Skeletal muscle tissue (tissue), 3 donors: ENCODE measurements at regions not wholly inside any gene's neighbourhood (a gene's known extent, or its start where the extent isn't known, plus 50 kb on each side); places are given as distances from the start of the nearest gene placed in this dataset.
A peak's percentile ranks its signal among the peaks of the same experiment; 100 is the strongest.

Experiments used
- H3K27ac ChIP-seq: one replicate; pipeline ENCODE4 v1.7.0; 2013; ENCODE audit warnings: mild to moderate bottlenecking, low read depth, low read length, inconsistent platforms
- H3K27me3 ChIP-seq, 3 donors: one replicate each; pipeline ENCODE4 v1.7.0; 2013; ENCODE audit warnings: low read length in 3 of 3; ENCODE audit not compliant: control insufficient read depth in 3 of 3, insufficient read depth in 3 of 3
- H3K36me3 ChIP-seq, 3 donors: one replicate each; pipeline ENCODE4 v1.7.0; 2013; ENCODE audit warnings: low read length in 3 of 3; ENCODE audit not compliant: control insufficient read depth in 3 of 3, insufficient read depth in 3 of 3
- H3K4me1 ChIP-seq, 3 donors: one replicate each; pipeline ENCODE4 v1.7.0; 2013; ENCODE audit warnings: low read length in 3 of 3, mild to moderate bottlenecking in 3 of 3; ENCODE audit not compliant: control insufficient read depth in 3 of 3, insufficient read depth in 3 of 3
- H3K4me3 ChIP-seq, 3 donors: one replicate each; pipeline ENCODE4 v1.7.0; 2013; ENCODE audit warnings: low read length in 3 of 3
- H3K9ac ChIP-seq, 3 donors: one replicate each; pipeline ENCODE4 v1.7.0; 2013; ENCODE audit warnings: low read length in 3 of 3, mild to moderate bottlenecking in 3 of 3, moderate library complexity in 2 of 3, low read depth in 1 of 3
- H3K9me3 ChIP-seq, 3 donors: one replicate each; pipeline ENCODE4 v1.7.0; 2013; ENCODE audit warnings: low read length in 3 of 3; ENCODE audit not compliant: control insufficient read depth in 3 of 3
- donor health status: Osteomylitis.

DNA sequence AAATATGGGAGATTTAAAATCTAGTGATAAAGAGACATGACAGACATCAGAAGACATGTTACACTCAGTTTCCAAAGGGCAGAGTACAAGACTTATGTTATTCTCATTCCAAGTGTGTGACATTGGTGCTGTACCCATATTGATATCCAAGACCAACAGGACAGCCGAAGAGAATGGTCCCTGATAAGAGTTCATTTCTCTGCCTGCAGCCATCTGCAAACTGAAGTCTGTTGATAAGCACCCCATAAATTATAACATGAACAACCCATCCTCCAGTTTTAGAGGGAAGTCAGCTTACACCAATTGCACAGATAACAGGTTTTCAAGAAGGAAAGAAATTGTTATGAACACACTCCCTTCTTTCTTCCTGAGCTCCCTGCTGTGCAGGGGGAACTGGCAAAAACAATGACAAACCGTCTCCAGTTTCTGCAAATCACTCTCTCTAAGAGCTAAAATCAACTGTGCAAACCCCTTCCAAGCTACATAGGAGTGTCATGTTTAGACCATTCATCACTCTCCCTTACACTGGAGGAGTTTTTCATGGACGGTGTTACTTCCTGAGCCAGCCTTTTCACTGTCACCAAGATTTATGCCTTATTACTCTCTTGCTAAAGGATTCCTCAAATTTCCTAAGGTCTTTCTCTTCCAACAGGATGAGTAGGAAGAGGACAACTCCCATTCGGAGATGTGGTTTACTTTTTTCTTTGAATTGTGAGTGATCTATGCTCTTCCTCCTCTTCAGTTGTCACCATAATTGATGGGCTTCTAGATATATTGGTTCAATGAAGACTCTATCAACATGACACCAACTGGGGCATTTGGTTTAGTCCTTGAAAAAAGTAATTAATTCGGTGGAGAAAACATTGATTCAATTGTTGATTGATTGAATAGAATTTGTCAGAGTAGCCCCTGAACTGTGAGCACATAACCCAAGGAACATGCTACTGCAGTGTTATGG is 80.3 kb upstream of the FAM171A1 start:
- peaks cover 0 to 20% (median 3%) of the 10 kb centered on the region in 3 donors for H3K27me3 ChIP-seq
- H3K9ac ChIP-seq = no peak overlapping the region
- H3K27ac ChIP-seq = no peak overlapping the region
- H3K4me3 ChIP-seq = no peak overlapping the region
- H3K9me3 ChIP-seq = no peaks in the 10 kb centered on the region
- no peaks in the 10 kb centered on the region for H3K36me3 ChIP-seq
- H3K4me1 ChIP-seq = no peaks in the 10 kb centered on the region

DNA sequence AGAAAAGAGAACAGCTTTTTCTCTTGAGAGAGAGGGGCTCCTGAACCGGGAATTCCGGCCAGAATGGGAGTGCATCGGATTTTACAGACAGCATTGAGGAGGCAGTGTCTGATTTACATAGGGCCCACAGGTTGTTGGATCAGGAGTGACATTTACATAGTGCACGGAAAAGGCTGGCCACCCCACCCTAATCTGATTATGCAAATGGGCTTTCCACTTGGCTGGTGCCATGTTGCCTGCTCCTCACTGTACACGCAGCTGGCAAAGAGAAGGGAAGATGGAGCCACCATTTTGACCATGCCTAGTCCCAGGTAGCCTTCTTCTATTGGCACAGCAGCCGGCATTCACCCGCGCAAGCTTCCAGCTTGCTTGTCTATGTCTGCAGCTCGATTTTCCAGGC is 77.5 kb upstream of the FAM171A1 start:
- Histone ChIP-seq H3K9me3 (no peaks in the 10 kb centered on the region), H3K4me3 (no peak overlapping the region), H3K4me1 (no peaks in the 10 kb centered on the region), H3K27me3 (peaks cover 0 to 16% (median 3%) of the 10 kb centered on the region in 3 donors), H3K27ac (no peak overlapping the region), H3K9ac (no peak overlapping the region), H3K36me3 (no peaks in the 10 kb centered on the region)

DNA sequence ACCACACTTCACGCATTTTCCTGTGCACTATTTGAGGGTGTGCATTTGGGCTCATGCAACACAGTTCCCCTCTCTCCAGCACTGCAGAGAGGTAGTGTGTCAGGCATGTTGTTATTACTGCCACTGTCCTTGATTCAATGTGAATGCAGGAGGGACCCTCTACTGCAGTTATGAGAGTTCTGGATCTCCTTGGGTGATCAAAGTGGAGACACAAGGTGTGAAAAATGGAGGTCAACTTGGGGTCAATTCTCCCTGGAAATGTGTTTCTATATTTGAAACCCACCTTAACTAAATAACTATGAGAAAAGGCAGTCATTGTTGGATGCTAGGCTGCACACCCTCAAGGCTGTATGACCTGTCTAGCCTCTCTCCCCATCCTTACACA is 73.9 kb upstream of the FAM171A1 start:
- no peaks in the 10 kb centered on the region for H3K36me3 ChIP-seq
- H3K27me3 ChIP-seq = peaks cover 0 to 6% (median 4%) of the 10 kb centered on the region in 3 donors
- no peak overlapping the region for H3K4me3 ChIP-seq
- H3K27ac ChIP-seq = no peak overlapping the region
- no peak overlapping the region for H3K9ac ChIP-seq
- no peaks in the 10 kb centered on the region for H3K9me3 ChIP-seq
- H3K4me1 ChIP-seq = no peaks in the 10 kb centered on the region

DNA sequence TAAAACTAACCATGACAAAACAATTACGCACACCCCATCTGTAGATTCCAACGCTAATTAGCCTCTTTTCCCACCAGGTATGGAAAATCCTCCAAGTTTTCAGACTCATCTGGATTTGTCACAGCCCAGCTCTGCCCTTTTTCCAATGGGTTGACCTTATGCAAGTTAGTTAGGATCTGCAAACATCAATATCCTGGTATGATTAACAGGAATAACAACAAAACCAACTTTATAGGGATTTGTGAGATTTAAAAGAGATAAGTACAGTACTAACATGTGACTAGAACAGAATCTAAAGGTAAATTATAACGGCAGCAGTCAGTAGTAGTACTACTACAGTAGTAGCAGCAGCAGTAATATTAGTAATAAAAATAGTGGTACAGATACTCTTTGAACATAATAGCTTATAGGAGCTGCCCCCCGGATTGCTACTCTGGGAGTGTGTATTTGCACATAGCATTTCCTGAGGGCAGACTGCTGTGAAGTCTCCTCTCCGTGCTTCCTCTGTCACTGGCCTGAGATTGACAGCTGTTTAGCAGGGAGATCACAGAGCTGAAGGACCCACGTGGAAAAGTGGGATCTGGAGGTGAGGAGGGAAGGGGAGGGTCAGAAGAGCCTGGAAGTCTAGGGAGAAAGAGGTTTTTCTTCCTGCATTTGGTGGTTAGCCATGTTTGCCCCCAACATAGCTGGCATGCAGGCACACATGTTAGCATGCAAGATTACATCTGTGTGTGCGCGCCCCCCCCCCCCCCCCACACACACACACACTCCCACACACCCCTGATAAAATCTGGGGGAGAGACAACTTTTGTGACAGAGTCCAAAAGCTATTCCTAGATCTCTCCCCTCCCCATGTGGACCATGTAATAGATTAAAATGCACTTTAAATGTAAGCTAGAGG is 73.3 kb upstream of the FAM171A1 start:
- peaks cover 0 to 4% (median 3%) of the 10 kb centered on the region in 3 donors for H3K27me3 ChIP-seq
- H3K9ac ChIP-seq = no peak overlapping the region
- no peak overlapping the region for H3K4me3 ChIP-seq
- H3K4me1 ChIP-seq = peaks cover 0 to 4% (median 0%) of the 10 kb centered on the region in 3 donors
- no peak overlapping the region for H3K27ac ChIP-seq
- no peaks in the 10 kb centered on the region for H3K36me3 ChIP-seq
- no peaks in the 10 kb centered on the region for H3K9me3 ChIP-seq

DNA sequence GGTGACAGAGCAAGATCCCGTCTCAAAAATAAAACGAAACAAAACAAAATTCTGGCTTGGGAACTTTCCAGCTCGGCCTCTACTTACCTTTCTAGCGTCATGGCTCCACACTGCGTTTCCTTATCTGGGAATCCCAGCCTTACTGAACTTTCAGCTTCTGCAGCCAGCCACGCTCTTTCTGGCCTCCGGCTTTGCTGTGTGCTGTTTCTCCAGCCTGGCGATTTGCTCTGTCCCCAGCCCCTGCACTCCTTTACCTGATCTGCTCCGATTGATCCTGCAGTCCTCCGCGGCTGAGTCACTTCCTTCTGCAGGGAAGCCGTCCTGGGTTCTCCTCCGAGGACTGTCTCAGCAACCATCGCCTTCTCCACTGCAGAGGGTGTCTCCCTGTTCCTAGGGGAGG is 71.0 kb upstream of the FAM171A1 start:
- Histone ChIP-seq H3K36me3 (no peaks in the 10 kb centered on the region), H3K9me3 (no peaks in the 10 kb centered on the region), H3K4me1 (peaks cover 0 to 6% (median 0%) of the 10 kb centered on the region in 3 donors), H3K4me3 (no peak overlapping the region), H3K27ac (no peak overlapping the region), H3K27me3 (peaks cover 0 to 4% (median 0%) of the 10 kb centered on the region in 3 donors), H3K9ac (no peak overlapping the region)

DNA sequence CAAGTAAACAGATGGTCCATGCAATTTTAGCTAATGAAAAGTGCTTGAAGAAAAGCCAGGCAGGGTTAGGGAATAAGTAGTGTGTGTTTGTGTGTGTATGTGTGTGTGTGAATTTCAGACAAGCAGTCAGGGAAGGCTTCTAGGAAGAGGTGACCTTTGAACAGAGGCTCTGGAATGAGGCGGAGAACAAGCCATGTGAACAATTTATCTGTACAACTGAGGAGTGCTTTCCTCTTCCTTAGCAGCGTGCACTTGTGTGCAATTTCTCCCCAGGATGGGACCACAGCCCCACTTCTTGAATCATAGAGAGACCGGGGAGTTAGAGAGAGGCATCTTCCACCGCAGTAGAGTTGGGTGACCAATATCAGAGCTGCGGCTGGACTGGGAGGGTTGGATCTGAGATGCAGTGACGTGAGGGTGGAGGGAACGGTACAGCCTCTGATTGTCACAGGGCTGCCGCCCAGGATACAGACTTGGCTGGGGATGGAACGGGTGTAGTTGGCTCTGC is 69.2 kb upstream of the FAM171A1 start:
- Histone ChIP-seq H3K36me3 (no peaks in the 10 kb centered on the region), H3K4me3 (no peak overlapping the region), H3K27me3 (peaks cover 0 to 4% (median 0%) of the 10 kb centered on the region in 3 donors), H3K9me3 (no peaks in the 10 kb centered on the region), H3K4me1 (peaks cover 0 to 6% (median 0%) of the 10 kb centered on the region in 3 donors), H3K9ac (no peak overlapping the region), H3K27ac (no peak overlapping the region)

DNA sequence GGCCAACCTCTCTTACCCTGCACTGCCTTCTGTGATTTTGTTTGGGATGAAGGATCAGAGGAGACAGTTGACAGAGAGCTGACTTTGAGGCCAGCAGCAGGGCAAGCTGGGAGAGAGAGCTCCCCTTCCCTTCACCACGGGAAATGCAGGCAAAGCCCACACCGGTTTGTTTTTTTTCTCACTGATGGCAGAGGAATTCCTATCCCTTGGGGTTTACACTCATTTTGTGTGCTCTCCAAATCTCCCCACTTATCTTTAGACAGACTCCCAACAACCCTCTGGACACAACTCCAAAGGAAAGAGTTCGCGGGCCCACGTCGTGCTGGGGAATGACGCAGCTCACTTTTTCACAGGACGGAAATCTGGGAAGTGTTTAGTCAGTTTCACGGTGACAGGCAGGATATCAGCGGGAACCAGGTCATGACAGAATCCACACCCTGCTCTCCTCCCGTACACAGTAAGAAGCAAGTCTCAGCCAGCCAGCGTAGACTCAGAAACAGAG is 68.3 kb upstream of the FAM171A1 start:
- Histone ChIP-seq H3K4me3 (peak overlapping the region; percentile 22 to 72 (median 60)), H3K9ac (peak overlapping the region; percentile 11 to 41 (median 35)), H3K27me3 (peaks cover 0 to 4% (median 0%) of the 10 kb centered on the region in 3 donors), H3K36me3 (no peaks in the 10 kb centered on the region), H3K9me3 (no peaks in the 10 kb centered on the region), H3K27ac (no peak overlapping the region), H3K4me1 (peaks cover 0 to 6% (median 0%) of the 10 kb centered on the region in 3 donors)

DNA sequence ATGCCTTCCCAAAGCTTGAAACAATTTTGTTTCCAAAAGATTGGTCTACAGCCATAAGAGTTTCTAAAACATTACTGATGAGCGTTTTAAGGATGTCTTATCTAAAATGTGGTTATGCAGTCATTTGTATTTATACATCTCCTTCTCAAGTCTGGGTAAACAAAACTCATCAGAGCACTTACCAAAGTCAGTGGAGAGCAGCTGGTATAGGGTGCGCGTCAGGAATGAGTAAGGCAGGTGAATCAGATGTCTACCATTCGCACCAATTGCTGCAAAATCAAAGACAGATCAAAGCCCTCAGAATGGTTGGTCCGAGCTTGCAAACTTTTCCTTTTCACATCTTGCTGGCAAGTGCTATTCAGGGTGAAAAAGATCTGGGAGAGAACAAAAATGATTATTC is 65.6 kb upstream of the FAM171A1 start:
- H3K9ac ChIP-seq = no peak overlapping the region
- H3K27me3 ChIP-seq = peaks cover 0 to 4% (median 0%) of the 10 kb centered on the region in 3 donors
- no peak overlapping the region for H3K27ac ChIP-seq
- H3K9me3 ChIP-seq = no peaks in the 10 kb centered on the region
- H3K36me3 ChIP-seq = no peaks in the 10 kb centered on the region
- peaks cover 0 to 6% (median 0%) of the 10 kb centered on the region in 3 donors for H3K4me1 ChIP-seq
- no peak overlapping the region for H3K4me3 ChIP-seq

DNA sequence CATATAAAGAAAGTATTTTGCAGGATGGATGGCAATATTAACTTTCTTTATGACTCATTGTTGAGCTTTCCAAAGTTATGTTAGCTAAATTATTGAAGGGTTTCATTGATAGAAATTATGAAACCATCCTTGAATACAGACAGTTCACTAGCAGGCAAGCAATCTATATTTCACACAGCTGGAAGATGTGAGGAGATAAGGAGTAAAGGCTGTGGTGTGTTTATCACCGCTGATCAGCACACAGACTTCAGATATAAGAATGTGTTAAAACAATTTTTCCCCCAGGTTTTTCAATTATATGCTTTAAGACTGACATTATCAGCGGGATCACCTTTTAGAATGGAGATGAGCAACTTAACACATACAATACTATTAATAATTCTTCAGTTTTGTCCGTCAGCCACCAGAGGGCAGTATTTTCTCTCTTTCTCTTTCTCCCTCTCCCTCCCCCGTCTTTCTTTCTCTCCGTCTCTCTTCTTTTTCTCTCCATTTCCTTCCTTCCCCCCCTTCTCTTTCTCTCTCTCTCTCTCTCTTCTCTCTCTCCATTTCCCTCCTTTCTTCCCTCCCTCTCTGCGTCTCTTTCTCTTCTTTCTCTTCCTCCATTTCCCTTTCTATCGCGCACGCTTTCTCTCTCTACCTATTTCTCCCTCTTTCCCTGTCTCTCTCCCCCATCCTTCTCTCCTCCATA is 62.9 kb upstream of the FAM171A1 start:
- Histone ChIP-seq H3K27me3 (no peaks in the 10 kb centered on the region), H3K4me3 (peak overlapping the region; percentile 59 to 63 (median 60)), H3K4me1 (no peaks in the 10 kb centered on the region), H3K36me3 (no peaks in the 10 kb centered on the region), H3K9me3 (no peaks in the 10 kb centered on the region), H3K27ac (no peak overlapping the region), H3K9ac (no peak overlapping the region)
